Lung (tissue), 11 donors: ENCODE measurements at regions not wholly inside any gene's neighbourhood (a gene's known extent, or its start where the extent isn't known, plus 50 kb on each side); places are given as distances from the start of the nearest gene placed in this dataset.
"Not testable (repeated sequence)": the region's sequence is repeated elsewhere in the genome, so short reads cannot be mapped to it uniquely, and the experiment has no call there.

Experiments
- ATAC-seq: fragments of 200-7000 bp; cut with Tn5 transposase; one replicate; pipeline ENCODE4 v1.9.1; 2020; ENCODE audit warnings: moderate number of reproducible peaks; ENCODE audit not compliant: insufficient read depth, low FRiP score
- DNase-seq, 3 donors: peaks; one replicate each; pipeline ENCODE4 v3.0.0-alpha.2; 2013 to 2017
- H3K27ac ChIP-seq, 2 donors: one replicate each; pipeline ENCODE4 v1.5.1; 2013; ENCODE audit warnings: mild to moderate bottlenecking in 2 of 2, moderate library complexity in 2 of 2, control low read depth in 1 of 2, inconsistent platforms in 1 of 2, low read depth in 1 of 2, low read length in 1 of 2
- H3K27me3 ChIP-seq, 3 donors: one replicate each; pipeline ENCODE4 v1.5.1; 2013; ENCODE audit warnings: low read length in 2 of 3; ENCODE audit not compliant: control insufficient read depth in 3 of 3, insufficient read depth in 3 of 3
- H3K36me3 ChIP-seq, 4 donors: one replicate each; pipeline ENCODE4 v1.5.1; 2013; ENCODE audit warnings: low read length in 4 of 4, mild to moderate bottlenecking in 1 of 4, moderate library complexity in 1 of 4; ENCODE audit not compliant: control insufficient read depth in 4 of 4, insufficient read depth in 4 of 4
- H3K4me1 ChIP-seq, 5 donors: one replicate each; pipeline ENCODE4 v1.5.1; 2013; ENCODE audit warnings: low read length in 5 of 5, mild to moderate bottlenecking in 2 of 5, moderate library complexity in 1 of 5; ENCODE audit not compliant: control insufficient read depth in 5 of 5, insufficient read depth in 5 of 5
- H3K4me3 ChIP-seq: one replicate; pipeline ENCODE4 v1.5.1; 2013; ENCODE audit warnings: mild to moderate bottlenecking, control low read depth, moderate library complexity
- H3K9ac ChIP-seq, 2 donors: one replicate each; pipeline ENCODE4 v1.5.1; 2013; ENCODE audit warnings: low read length in 2 of 2, control low read depth in 1 of 2; ENCODE audit not compliant: insufficient read depth in 1 of 2
- H3K9me3 ChIP-seq, 4 donors: one replicate each; pipeline ENCODE4 v1.5.1; 2013; ENCODE audit warnings: low read length in 3 of 4, mild to moderate bottlenecking in 1 of 4, moderate library complexity in 1 of 4; ENCODE audit not compliant: control insufficient read depth in 4 of 4, insufficient read depth in 3 of 4
- WGBS, 2 donors: extraction: QIAGEN DNeasy Blood & Tissue Kit; methylation state at CpG; one replicate each; pipeline ENCODE4 v1.1.7; 2013; 5-methylcytosine and 5-hydroxymethylcytosine counted together
- TF ChIP-seq, protein P1 (sequence below): IDR thresholded peaks from 2 replicates; pipeline ENCODE4 v1.5.1; 2012; ENCODE audit warnings: mild to moderate bottlenecking; ENCODE audit errors: control extremely low read depth, extremely low read depth
- donor health status: control.
- donor health status: control.
- donor health status: Bipolar disorder and iron deficiency.
- donor health status: healthy.
- donor health status: DM: yes; HTN: yes; CAD: no.

DNA sequence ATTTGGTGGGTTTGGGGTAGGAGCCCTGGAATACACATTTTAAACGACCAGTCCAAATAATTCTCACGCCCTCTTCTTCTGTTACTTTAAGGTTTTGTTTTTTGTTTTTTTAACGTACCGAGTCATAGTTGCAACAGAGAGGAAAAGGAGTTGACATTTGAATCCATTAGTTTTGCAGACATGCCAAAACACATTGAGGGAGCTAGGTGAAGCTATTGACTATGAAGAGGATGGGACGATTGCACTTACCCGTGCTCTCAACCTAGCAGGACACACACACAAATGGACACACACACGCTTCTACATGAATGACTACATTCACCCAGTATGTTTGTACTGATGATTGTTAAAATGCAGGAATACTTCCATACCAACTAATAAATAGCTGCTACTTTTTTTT is 54.3 kb upstream of the CIT start:
- no peak for DNase-seq

DNA sequence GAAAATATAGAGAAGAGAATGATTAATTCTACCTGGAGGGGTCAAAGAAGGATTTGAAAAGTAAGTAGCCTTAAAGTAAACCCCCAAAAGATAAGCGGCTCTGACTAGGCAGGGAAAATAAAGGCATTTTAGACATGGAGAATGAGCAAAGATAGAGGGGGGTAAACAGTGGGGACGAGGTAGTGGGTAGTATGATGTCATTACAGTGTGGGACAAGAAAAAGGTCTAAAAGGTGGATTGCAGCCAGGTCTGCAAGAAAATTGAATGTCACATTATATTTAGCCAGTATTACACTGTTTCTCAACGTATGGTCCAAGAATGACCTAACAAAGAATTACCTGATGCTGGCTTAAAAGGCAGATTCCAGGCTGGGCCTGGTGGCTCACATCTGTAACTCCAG is 55.8 kb upstream of the CIT start:
- DNase-seq, result no peak
- ATAC-seq, result no peak
- Histone ChIP-seq H3K27ac (no peak overlapping the region), H3K36me3 (no peaks in the 10 kb centered on the region), H3K4me3 (no peak overlapping the region), H3K4me1 (no peaks in the 10 kb centered on the region), H3K9me3 (no peaks in the 10 kb centered on the region), H3K27me3 (no peaks in the 10 kb centered on the region), H3K9ac (no peak overlapping the region)
- TF ChIP-seq, protein P1, sequence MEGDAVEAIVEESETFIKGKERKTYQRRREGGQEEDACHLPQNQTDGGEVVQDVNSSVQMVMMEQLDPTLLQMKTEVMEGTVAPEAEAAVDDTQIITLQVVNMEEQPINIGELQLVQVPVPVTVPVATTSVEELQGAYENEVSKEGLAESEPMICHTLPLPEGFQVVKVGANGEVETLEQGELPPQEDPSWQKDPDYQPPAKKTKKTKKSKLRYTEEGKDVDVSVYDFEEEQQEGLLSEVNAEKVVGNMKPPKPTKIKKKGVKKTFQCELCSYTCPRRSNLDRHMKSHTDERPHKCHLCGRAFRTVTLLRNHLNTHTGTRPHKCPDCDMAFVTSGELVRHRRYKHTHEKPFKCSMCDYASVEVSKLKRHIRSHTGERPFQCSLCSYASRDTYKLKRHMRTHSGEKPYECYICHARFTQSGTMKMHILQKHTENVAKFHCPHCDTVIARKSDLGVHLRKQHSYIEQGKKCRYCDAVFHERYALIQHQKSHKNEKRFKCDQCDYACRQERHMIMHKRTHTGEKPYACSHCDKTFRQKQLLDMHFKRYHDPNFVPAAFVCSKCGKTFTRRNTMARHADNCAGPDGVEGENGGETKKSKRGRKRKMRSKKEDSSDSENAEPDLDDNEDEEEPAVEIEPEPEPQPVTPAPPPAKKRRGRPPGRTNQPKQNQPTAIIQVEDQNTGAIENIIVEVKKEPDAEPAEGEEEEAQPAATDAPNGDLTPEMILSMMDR, result no peak
- 79 to 85% methylated on average over 3 of the region's 3 CpGs for WGBS, 2 donors

More for the DNA sequence above, 54.3 kb upstream of the CIT start:
- WGBS, 2 donors, result 54 to 58% methylated on average over 7 of the region's 7 CpGs
- no peaks in the 10 kb centered on the region for H3K36me3 ChIP-seq
- no peak for ATAC-seq
- H3K4me3 ChIP-seq, result no peak overlapping the region
- TF ChIP-seq, protein P1, result no peak
- H3K27me3 ChIP-seq, result no peaks in the 10 kb centered on the region
- no peaks in the 10 kb centered on the region for H3K9me3 ChIP-seq
- no peak overlapping the region for H3K27ac ChIP-seq
- no peak overlapping the region for H3K9ac ChIP-seq
- no peaks in the 10 kb centered on the region for H3K4me1 ChIP-seq

DNA sequence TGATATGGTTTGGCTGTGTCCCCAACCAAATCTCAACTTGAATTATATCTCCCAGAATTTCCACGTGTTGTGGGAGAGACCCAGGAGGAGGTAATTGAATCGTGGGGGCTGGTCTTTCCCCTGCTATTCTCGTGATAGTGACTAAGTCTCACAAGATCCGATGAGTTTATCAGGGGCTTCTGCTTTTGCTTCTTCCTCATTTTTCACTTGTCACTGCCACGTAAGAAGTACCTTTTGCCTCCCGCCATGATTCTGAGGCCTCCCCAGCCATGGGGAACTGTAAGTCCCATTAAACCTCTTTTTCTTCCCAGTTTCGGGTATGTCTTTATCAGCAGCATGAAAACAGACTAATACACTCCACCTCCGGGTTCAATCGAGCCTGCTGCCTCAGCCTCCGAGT is 54.3 kb upstream of the BICDL1 start:
- ATAC-seq, H3K9ac ChIP-seq, H3K27me3 ChIP-seq, H3K27ac ChIP-seq, H3K4me1 ChIP-seq, H3K4me3 ChIP-seq, DNase-seq, H3K36me3 ChIP-seq, H3K9me3 ChIP-seq: not testable (repeated sequence)
- WGBS, 2 donors, result 63 to 70% methylated on average over 10 of the region's 10 CpGs

DNA sequence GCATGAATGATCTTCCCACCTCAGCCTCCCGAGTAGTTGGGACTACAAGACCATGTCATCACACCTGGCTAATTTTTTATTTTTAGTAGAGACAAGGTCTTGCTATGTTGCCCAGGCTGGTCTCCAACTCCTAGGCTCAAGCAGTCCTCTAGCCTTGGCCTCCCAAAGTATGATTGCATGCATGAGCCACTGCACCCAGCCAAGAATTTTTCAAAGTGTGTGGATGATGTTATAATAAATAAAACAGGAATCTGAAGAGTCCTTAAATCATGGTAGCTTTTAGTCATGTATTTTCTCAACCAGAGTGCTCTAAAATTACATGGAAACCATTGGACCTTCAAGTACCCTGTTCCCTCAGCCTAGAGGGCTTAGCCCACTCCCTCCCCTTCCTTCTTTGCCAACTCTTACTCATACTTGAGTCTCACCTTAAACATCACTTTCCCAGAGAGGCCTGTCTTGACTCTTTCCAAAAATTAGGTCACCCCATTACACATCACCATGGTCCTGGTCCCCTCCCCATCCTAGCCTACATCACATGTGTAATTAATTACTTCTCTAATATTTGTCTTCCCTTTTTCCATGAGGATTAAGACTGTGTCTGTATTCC is 52.2 kb upstream of the BICDL1 start:
- H3K9ac ChIP-seq, result peak overlapping the region in 1 of 2 donors; percentile 5
- H3K27me3 ChIP-seq, result no peaks in the 10 kb centered on the region
- H3K27ac ChIP-seq, result no peak overlapping the region
- TF ChIP-seq, protein P1, result no peak
- no peaks in the 10 kb centered on the region for H3K4me1 ChIP-seq
- ATAC-seq (peak; percentile 75), DNase-seq (peak in 1 of 3 donors; percentile 50)
- H3K36me3 ChIP-seq, result no peaks in the 10 kb centered on the region
- no peaks in the 10 kb centered on the region for H3K9me3 ChIP-seq
- H3K4me3 ChIP-seq, result no peak overlapping the region
- 56 to 89% methylated on average over 1 of the region's 1 CpG for WGBS, 2 donors
